ENCODE measurements at regions not wholly inside any gene's neighbourhood (a gene's known extent, or its start where the extent isn't known, plus 50 kb on each side); places are given as distances from the start of the nearest gene placed in this dataset.

DNA sequence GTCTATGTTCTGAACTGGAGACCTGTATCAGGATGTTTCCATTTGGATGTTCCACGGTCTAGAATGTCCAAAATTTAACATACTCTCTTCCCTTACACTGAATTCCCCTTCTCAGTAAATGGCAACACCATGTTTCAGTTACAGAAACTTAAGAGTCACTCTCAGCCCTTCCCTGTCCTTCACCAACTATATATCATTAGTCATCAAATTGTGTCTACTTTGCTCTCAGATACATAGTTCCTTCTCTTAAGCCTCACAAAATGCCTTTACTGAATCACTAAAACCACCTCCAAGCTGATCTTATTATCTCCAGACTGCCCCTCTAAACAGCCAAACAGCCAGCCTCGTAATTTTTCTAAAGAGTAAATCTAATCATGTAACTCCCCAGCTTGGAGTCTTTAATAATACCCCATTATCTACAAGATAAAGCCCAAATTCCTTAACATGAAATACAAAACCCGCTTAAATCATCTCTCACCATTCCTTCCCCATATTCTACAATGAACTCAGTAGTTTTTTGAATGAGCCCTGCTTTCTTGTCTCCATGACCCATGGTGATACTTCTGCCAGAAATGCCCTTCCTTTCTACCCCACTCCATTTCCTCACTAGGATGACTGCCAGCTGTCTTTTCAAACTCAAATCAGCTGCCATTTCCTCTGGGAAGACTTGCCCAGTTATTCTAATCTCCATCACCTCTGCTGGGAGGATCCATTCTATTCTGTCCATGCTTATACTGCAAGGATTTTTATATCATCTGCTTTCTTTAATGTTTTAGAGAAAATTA, 102.7 kb upstream of the ARHGAP42 start:
- intact Hi-C loops (cut with DNase I; ENCODE audit: low total_unique reads) = loop anchor here (10.0 kb wide), 2 partner anchors 270 to 340 kb away; no protein-coding TSS in a partner anchor

DNA sequence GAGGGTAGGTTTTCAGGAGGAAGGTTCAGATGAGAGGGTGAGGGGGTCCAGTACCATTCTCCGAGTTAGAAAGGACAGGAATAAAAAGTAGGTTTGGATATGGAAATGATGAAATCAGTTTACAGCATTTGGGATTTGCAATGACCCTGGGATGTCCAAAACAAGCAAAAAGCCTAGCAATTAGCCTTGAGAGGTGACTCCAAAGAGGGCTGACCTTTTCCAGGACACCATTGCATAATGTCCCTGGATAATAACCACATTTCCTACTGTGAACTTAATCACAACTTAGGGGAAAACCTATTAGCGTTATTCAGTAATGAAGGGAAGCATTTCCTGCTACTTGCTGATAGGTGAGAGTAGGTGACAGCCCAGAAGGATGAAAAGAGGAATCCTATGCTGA, 101.4 kb upstream of the ARHGAP42 start:
- Histone ChIP-seq H3K27ac (no peak overlapping the region), H3K4me3 (no peak overlapping the region), H3K27me3 (no peaks in the 10 kb centered on the region), H3K4me1 (no peaks in the 10 kb centered on the region), H3K9me3 (no peaks in the 10 kb centered on the region), H3K36me3 (ENCODE audit: low read depth, missing control alignments) (no peaks in the 10 kb centered on the region)
- intact Hi-C loops (cut with DNase I; ENCODE audit: low total_unique reads) = loop anchor here (10.0 kb wide), 2 partner anchors 269 to 339 kb away; no protein-coding TSS in a partner anchor
- no peak for TF ChIP-seq POLR2A (IDR thresholded peaks at IDR 0.05)
- TF ChIP-seq, protein P1, sequence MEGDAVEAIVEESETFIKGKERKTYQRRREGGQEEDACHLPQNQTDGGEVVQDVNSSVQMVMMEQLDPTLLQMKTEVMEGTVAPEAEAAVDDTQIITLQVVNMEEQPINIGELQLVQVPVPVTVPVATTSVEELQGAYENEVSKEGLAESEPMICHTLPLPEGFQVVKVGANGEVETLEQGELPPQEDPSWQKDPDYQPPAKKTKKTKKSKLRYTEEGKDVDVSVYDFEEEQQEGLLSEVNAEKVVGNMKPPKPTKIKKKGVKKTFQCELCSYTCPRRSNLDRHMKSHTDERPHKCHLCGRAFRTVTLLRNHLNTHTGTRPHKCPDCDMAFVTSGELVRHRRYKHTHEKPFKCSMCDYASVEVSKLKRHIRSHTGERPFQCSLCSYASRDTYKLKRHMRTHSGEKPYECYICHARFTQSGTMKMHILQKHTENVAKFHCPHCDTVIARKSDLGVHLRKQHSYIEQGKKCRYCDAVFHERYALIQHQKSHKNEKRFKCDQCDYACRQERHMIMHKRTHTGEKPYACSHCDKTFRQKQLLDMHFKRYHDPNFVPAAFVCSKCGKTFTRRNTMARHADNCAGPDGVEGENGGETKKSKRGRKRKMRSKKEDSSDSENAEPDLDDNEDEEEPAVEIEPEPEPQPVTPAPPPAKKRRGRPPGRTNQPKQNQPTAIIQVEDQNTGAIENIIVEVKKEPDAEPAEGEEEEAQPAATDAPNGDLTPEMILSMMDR (IDR thresholded peaks at IDR 0.05) = no peak
- no peak for DNase-seq
- WGBS, 2 donors = 42 to 56% methylated on average over 2 of the region's 2 CpGs

More for the DNA sequence above, 102.7 kb upstream of the ARHGAP42 start:
- WGBS, 2 donors = 81 to 84% methylated on average over 3 of the region's 3 CpGs
- Histone ChIP-seq H3K36me3 (ENCODE audit: low read depth, missing control alignments) (no peaks in the 10 kb centered on the region), H3K4me1 (no peaks in the 10 kb centered on the region), H3K9me3 (no peaks in the 10 kb centered on the region), H3K27ac (no peak overlapping the region), H3K27me3 (no peaks in the 10 kb centered on the region), H3K4me3 (no peak overlapping the region)
- TF ChIP-seq POLR2A (IDR thresholded peaks at IDR 0.05) = no peak
- TF ChIP-seq, protein P1 (IDR thresholded peaks at IDR 0.05) = no peak
- no peak for DNase-seq

DNA sequence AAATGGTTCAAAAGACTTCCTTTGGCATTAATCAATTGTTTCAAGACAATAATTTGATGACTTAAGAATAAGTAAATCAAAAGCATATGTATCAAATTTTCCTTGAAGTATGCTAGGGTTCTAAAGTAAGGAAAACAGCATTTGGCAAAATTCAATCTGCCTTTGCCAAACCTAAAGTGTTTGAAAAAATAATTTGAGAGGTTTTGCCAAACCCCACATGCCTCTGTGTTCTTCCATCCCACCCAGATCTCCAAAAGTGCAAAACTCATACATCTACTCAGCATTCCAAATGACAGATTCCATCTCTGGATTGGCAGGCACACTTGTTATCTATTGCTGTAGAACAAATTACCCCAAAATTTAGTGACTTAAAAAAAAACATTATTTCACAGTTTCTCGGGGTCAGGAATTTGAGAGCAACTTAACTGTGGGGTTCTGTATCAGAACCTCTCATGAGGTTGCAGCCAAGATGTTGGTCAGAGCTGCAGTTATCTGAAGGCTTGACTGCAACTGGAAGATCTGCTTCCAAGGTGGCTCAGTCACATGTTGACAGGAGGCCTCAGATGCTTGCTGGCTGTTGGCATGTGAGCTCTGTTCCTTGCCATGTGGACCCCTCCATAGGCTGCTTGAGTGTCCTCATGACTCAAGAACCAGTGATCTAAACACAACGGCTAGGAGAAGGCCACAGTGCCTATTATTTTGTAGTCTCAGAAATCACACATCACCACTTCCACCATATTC, 100.6 kb upstream of the ARHGAP42 start:
- TF ChIP-seq, protein P1 (IDR thresholded peaks at IDR 0.05) = no peak
- TF ChIP-seq POLR2A (IDR thresholded peaks at IDR 0.05) = no peak
- H3K27ac ChIP-seq = no peak overlapping the region
- WGBS, 2 donors = 88 to 95% methylated on average over 2 of the region's 2 CpGs
- intact Hi-C loops (cut with DNase I; ENCODE audit: low total_unique reads) = loop anchor here (10.0 kb wide), 2 partner anchors 268 to 338 kb away; no protein-coding TSS in a partner anchor
- no peaks in the 10 kb centered on the region for H3K36me3 ChIP-seq (ENCODE audit: low read depth, missing control alignments)
- no peak for DNase-seq
- H3K27me3 ChIP-seq = no peaks in the 10 kb centered on the region
- no peaks in the 10 kb centered on the region for H3K9me3 ChIP-seq
- H3K4me3 ChIP-seq = no peak overlapping the region
- no peaks in the 10 kb centered on the region for H3K4me1 ChIP-seq

DNA sequence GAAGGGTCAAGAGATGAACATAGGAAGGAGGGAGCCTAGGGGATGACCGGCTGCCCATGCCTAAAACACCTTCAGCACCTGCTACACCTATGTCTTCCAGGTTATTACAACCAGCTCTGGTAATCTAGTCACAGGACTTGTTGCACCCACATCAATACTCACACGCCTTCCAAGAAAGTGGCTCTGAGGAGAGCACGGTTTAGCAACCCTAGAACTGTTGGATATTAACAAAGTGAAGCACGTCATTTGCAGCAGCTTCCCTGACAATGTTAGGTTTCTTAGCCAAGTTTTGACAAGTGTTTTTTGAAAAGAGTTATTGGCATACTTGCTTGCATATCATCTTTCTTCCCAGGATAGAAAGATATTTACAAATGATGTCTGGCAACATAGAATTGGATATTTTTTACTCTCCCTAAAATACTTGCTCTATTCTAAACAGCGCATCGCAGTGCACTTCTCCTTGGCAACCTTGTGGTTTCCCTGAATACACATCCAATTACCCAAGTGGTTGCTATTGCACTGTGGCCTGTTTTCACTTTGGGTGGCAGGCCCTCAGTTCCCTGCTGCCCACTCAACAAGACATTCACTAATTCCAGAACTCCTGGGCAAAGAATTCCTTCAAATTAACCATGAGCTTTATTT, 94.3 kb upstream of the ARHGAP42 start:
- Histone ChIP-seq H3K9me3 (no peaks in the 10 kb centered on the region), H3K4me3 (no peak overlapping the region), H3K27ac (no peak overlapping the region), H3K4me1 (no peaks in the 10 kb centered on the region), H3K36me3 (ENCODE audit: low read depth, missing control alignments) (no peaks in the 10 kb centered on the region), H3K27me3 (no peaks in the 10 kb centered on the region)
- 86 to 95% methylated on average over 6 of the region's 6 CpGs for WGBS, 2 donors
- intact Hi-C loops (cut with DNase I; ENCODE audit: low total_unique reads) = no loop called here
- no peak for TF ChIP-seq POLR2A (IDR thresholded peaks at IDR 0.05)
- TF ChIP-seq, protein P1 (IDR thresholded peaks at IDR 0.05) = no peak
- no peak for DNase-seq
